SK-N-SH (cell line): ENCODE measurements at regions not wholly inside any gene's neighbourhood (a gene's known extent, or its start where the extent isn't known, plus 50 kb on each side); places are given as distances from the start of the nearest gene placed in this dataset.

Experiments used
- CTCF ChIA-PET: fragments of 300-600, 350-600 bp; formaldehyde crosslinking; extraction: SDS; loops from one replicate; lab custom pipeline; 2021; lab: Yijun Ruan, JAX
- POLR2A ChIA-PET: fragments of 350-600 bp; sonication (Branson Sonifier 250); formaldehyde crosslinking; extraction: SDS; loops from one replicate; lab custom pipeline; 2020; ENCODE audit warnings: antibody characterized with exemption, inconsistent platforms; lab: Yijun Ruan, JAX
- DNase-seq: peaks from one replicate; pipeline ENCODE4 v3.0.0; 2012
- H2AFZ ChIP-seq: fragments of 200-600 bp; sonication (generic); 2 replicates; pipeline ENCODE4 v1.8.1; 2016; ENCODE audit warnings: antibody characterized with exemption, mild to moderate bottlenecking, low read depth
- H3F3A ChIP-seq: fragments of 200-600 bp; sonication (generic); replicated peaks from 2 replicates; pipeline ENCODE3; 2016; ENCODE audit warnings: antibody characterized with exemption, mild to moderate bottlenecking; ENCODE audit not compliant: insufficient read depth
- H3K27ac ChIP-seq, 2 experiments: fragments of 200-500 bp in 1 of 2; fragments of 200-600 bp in 1 of 2; sonication (Bioruptor generic) in 1 of 2; sonication (generic), shearing (Covaris generic) in 1 of 2; 2 replicates each; pipeline versions ENCODE4 v1.5.1 to v1.6.1; 2014 to 2016; ENCODE audit warnings: low read depth in 2 of 2, inconsistent platforms in 1 of 2, low read length in 1 of 2, mild to moderate bottlenecking in 1 of 2, mixed read lengths in 1 of 2
- H3K27me3 ChIP-seq: fragments of 200-600 bp; sonication (generic), shearing (Covaris generic); 2 replicates; pipeline ENCODE4 v1.6.1; 2016; ENCODE audit warnings: mixed run types; ENCODE audit not compliant: insufficient read depth
- H3K36me3 ChIP-seq, 2 experiments: fragments of 200-500 bp in 1 of 2; fragments of 200-600 bp in 1 of 2; sonication (Bioruptor generic) in 1 of 2; sonication (generic) in 1 of 2; replicated peaks in 1 of 2; 2 replicates each; pipeline versions ENCODE3 to v1.5.1; 2014 to 2016; ENCODE audit warnings: low read length in 1 of 2, mild to moderate bottlenecking in 1 of 2; ENCODE audit not compliant: insufficient read depth in 2 of 2, control insufficient read depth in 1 of 2
- H3K4me1 ChIP-seq, 2 experiments: fragments of 200-500 bp in 1 of 2; fragments of 200-600 bp in 1 of 2; sonication (Bioruptor generic) in 1 of 2; sonication (generic), shearing (Covaris generic) in 1 of 2; 2 replicates each; pipeline versions ENCODE4 v1.5.1 to v1.6.1; 2014 to 2016; ENCODE audit warnings: low read depth in 1 of 2, low read length in 1 of 2, mixed run types in 1 of 2; ENCODE audit not compliant: insufficient read depth in 2 of 2, control insufficient read depth in 1 of 2
- H3K4me2 ChIP-seq: fragments of 200-600 bp; sonication (generic), shearing (Covaris generic); 2 replicates; pipeline ENCODE4 v1.6.1; 2017; ENCODE audit warnings: mixed run types
- H3K4me3 ChIP-seq, 2 experiments: fragments of 200-500 bp in 1 of 2; fragments of 200-600 bp in 1 of 2; sonication (Bioruptor generic) in 1 of 2; sonication (generic), shearing (Covaris generic) in 1 of 2; 2 replicates each; pipeline versions ENCODE4 v1.5.1 to v1.8.1; 2014 to 2016; ENCODE audit warnings: low read depth in 2 of 2, inconsistent platforms in 1 of 2, low read length in 1 of 2, mild to moderate bottlenecking in 1 of 2, mixed read lengths in 1 of 2, moderate library complexity in 1 of 2
- H3K79me2 ChIP-seq: fragments of 200-600 bp; sonication (generic); 2 replicates; pipeline ENCODE4 v1.8.1; 2017; ENCODE audit warnings: mild to moderate bottlenecking; ENCODE audit not compliant: insufficient read depth
- H3K9ac ChIP-seq: fragments of 200-600 bp; sonication (generic); 2 replicates; pipeline ENCODE4 v1.6.1; 2017; ENCODE audit warnings: mixed run types
- H3K9me2 ChIP-seq: fragments of 200-600 bp; sonication (generic); 2 replicates; pipeline ENCODE4 v1.6.1; 2017; ENCODE audit warnings: mixed run types
- H3K9me3 ChIP-seq: fragments of 200-600 bp; sonication (generic); 2 replicates; pipeline ENCODE4 v1.6.1; 2017; ENCODE audit warnings: mixed run types, mild to moderate bottlenecking, moderate library complexity
- H4K20me1 ChIP-seq: fragments of 200-600 bp; sonication (generic); 2 replicates; pipeline ENCODE4 v1.6.1; 2017; ENCODE audit warnings: mild to moderate bottlenecking, mixed run types; ENCODE audit not compliant: insufficient read depth
- CHD2 ChIP-seq: fragments of 150-350 bp; IDR thresholded peaks from 2 replicates; pipeline ENCODE4 v1.6.1; 2018; ENCODE audit warnings: low read length; ENCODE audit not compliant: partially characterized antibody
- CTCF ChIP-seq: fragments of 200-600 bp; sonication (generic); IDR thresholded peaks from 2 replicates; pipeline ENCODE4 v1.6.1; 2017; ENCODE audit warnings: antibody characterized with exemption, mild to moderate bottlenecking, moderate library complexity
- FOXJ3 ChIP-seq: sonication (generic); formaldehyde crosslinking; IDR thresholded peaks from 2 replicates; pipeline ENCODE4 v1.5.1; 2020; ENCODE audit warnings: mild to moderate bottlenecking, missing genetic modification reagents
- FOXM1 ChIP-seq: IDR thresholded peaks from 2 replicates; pipeline ENCODE4 v1.4.0; 2012; ENCODE audit warnings: low read depth, mild to moderate bottlenecking
- IRF3 ChIP-seq: fragments of 150-350 bp; IDR thresholded peaks from 2 replicates; pipeline ENCODE4 v1.6.1; 2016; ENCODE audit warnings: mild to moderate bottlenecking, low read depth, low read length
- JUND ChIP-seq: IDR thresholded peaks from 2 replicates; pipeline ENCODE4 v1.4.0; 2012
- MXI1 ChIP-seq: IDR thresholded peaks from 2 replicates; pipeline ENCODE4 v1.6.1; 2012; ENCODE audit warnings: mild to moderate bottlenecking, low read depth, low read length, improper control_type of control experiment
- NFIC ChIP-seq: IDR thresholded peaks from 2 replicates; pipeline ENCODE4 v1.4.0; 2012; ENCODE audit warnings: borderline replicate concordance
- POLR2AphosphoS5 ChIP-seq: IDR thresholded peaks from 2 replicates; pipeline ENCODE4 v1.6.1; 2012; ENCODE audit warnings: low read depth, low read length
- REST ChIP-seq: IDR thresholded peaks from 2 replicates; pipeline ENCODE4 v1.6.1; 2012; ENCODE audit warnings: mild to moderate bottlenecking, low read depth, low read length, moderate library complexity
- SIN3A ChIP-seq: IDR thresholded peaks from 2 replicates; pipeline ENCODE4 v1.6.1; 2012; ENCODE audit warnings: low read depth, mild to moderate bottlenecking, low read length, moderate library complexity, borderline replicate concordance
- USF1 ChIP-seq: IDR thresholded peaks from 2 replicates; pipeline ENCODE4 v1.4.0; 2012; ENCODE audit warnings: low read depth, borderline replicate concordance
- YY1 ChIP-seq: IDR thresholded peaks from 2 replicates; pipeline ENCODE4 v1.4.0; 2012; ENCODE audit warnings: low read depth, mild to moderate bottlenecking
- WGBS: methylation state at CpG from one replicate; pipeline ENCODE4 v1.1.6; 2017; ENCODE audit warnings: low lambda C conversion rate; 5-methylcytosine and 5-hydroxymethylcytosine counted together

GRCh38 chr7:22962775-22963350 is 51.1 kb downstream of the HYCC1 start:
- WGBS: 8% methylated on average over 3 of the region's 3 CpGs
- Histone ChIP-seq H3K9me2 (no peaks in the 10 kb centered on the region; the same call in 1 of the 2 replicates), H3F3A (no peaks in the 10 kb centered on the region), H3K79me2 (no peaks in the 10 kb centered on the region), H3K4me2 (no peak overlapping the region; the same call in 1 of the 2 replicates), H3K9ac (no peak overlapping the region), H3K27me3 (no peaks in the 10 kb centered on the region), H2AFZ (no peak overlapping the region), H3K4me3 (no peak overlapping the region), H3K4me1 (no peaks in the 10 kb centered on the region), H3K36me3 (no peaks in the 10 kb centered on the region), H3K27ac (peak overlapping the region in 1 of 2 experiments; percentile 41; a peak in 2 of 4 replicates), H3K9me3 (no peaks in the 10 kb centered on the region)
- no peak for DNase-seq
- ChIA-PET CTCF (interaction anchor here (1.2 kb wide), 1 partner anchor 10 kb away, joined by 4 read pairs; no protein-coding TSS in a partner anchor), POLR2A (no interaction called here)
- no peak for TF ChIP-seq SIN3A
- TF ChIP-seq POLR2AphosphoS5: no peak
- no peak for TF ChIP-seq FOXJ3 (CRISPR knock-in tag)
- no peak for TF ChIP-seq NFIC
- no peak for TF ChIP-seq USF1
- TF ChIP-seq, all 33 proteins: peak for 0
- no peaks in the 10 kb centered on the region for H4K20me1 ChIP-seq

GRCh38 chr7:22958742-22959141 is 55.2 kb downstream of the HYCC1 start:
- POLR2A ChIA-PET: interaction anchor here (0.7 kb wide), 1 partner anchor 1860 kb away, joined by 3 read pairs; no protein-coding TSS in a partner anchor
- Histone ChIP-seq H3F3A (no peaks in the 10 kb centered on the region), H3K9me2 (peaks cover 6% of the 10 kb centered on the region; the same call in 1 of the 2 replicates), H2AFZ (no peak overlapping the region), H3K27ac (no peak overlapping the region)
- TF ChIP-seq MXI1: no peak
- TF ChIP-seq JUND: no peak
- no peak for TF ChIP-seq REST
- no peak for TF ChIP-seq CHD2
- no peak for TF ChIP-seq YY1
- no peak for TF ChIP-seq NFIC
- no peak for TF ChIP-seq FOXM1
- TF ChIP-seq CTCF: no peak
- TF ChIP-seq IRF3: no peak
- no peak for TF ChIP-seq USF1
- TF ChIP-seq, all 33 proteins: peak for 0
- Histone ChIP-seq H3K9me3 (peaks cover 5% of the 10 kb centered on the region; the same call in 1 of the 2 replicates), H3K79me2 (no peaks in the 10 kb centered on the region), H3K27me3 (no peaks in the 10 kb centered on the region), H4K20me1 (no peaks in the 10 kb centered on the region), H3K4me1 (no peaks in the 10 kb centered on the region), H3K36me3 (peaks cover 0 to 12% of the 10 kb centered on the region in 2 experiments), H3K4me3 (no peak overlapping the region), H3K4me2 (no peak overlapping the region), H3K9ac (no peak overlapping the region)
- CTCF ChIA-PET: interaction anchor here (1.0 to 1.2 kb wide), 2 partner anchors 10 to 15 kb away, joined by 3 read pairs; no protein-coding TSS in a partner anchor
- no peak for DNase-seq
- WGBS: 16% methylated on average over 1 of the region's 1 CpG
